ENCODE measurements at regions not wholly inside any gene's neighbourhood (a gene's known extent, or its start where the extent isn't known, plus 50 kb on each side); places are given as distances from the start of the nearest gene placed in this dataset.

GRCh38 chr18:67041334-67041733 lies 437.4 kb upstream of the CDH19 start:
- TF ChIP-seq CTCF (IDR thresholded peaks at IDR 0.05; ENCODE audit: insufficient read depth in 1 of 2, low read depth in 1 of 2, low read length in 1 of 2, severe bottlenecking in 1 of 2, unreplicated experiment in 1 of 2): no peak
- Mint-ChIP-seq H3K4me1 (ENCODE audit: low read depth, unreplicated experiment) (no peaks in the 10 kb centered on the region), H3K4me3 (ENCODE audit: unreplicated experiment) (no peak overlapping the region), H3K27ac (ENCODE audit: unreplicated experiment) (no peak overlapping the region), H3K27me3 (ENCODE audit: insufficient read depth, unreplicated experiment) (no peaks in the 10 kb centered on the region), H3K36me3 (ENCODE audit: insufficient read depth, unreplicated experiment) (no peaks in the 10 kb centered on the region), H3K9me3 (ENCODE audit: unreplicated experiment) (no peaks in the 10 kb centered on the region)
- BruUV-seq (replicated peaks): no TSS peak
- ChIA-PET POLR2A (no interaction called here), CTCF (no interaction called here)
- Histone ChIP-seq H3K9me3 (no peaks in the 10 kb centered on the region), H3K27me3 (replicated peaks; ENCODE audit: control insufficient read depth, insufficient read depth, low read length) (no peaks in the 10 kb centered on the region), H3K4me3 (ENCODE audit: low read depth, low read length) (no peak overlapping the region), H3K4me1 (no peaks in the 10 kb centered on the region), H3K36me3 (ENCODE audit: control insufficient read depth, insufficient read depth, low read length) (no peaks in the 10 kb centered on the region)
- intact Hi-C loops (cut with micrococcal nuclease; ENCODE audit: unreplicated experiment): no loop called here
- no peak for DNase-seq

- Mint-ChIP-seq H3K36me3 (ENCODE audit: insufficient read depth, unreplicated experiment) (no peaks in the 10 kb centered on the region), H3K4me1 (ENCODE audit: low read depth, unreplicated experiment) (no peaks in the 10 kb centered on the region), H3K27ac (ENCODE audit: unreplicated experiment) (no peak overlapping the region), H3K9me3 (ENCODE audit: unreplicated experiment) (no peaks in the 10 kb centered on the region), H3K27me3 (ENCODE audit: insufficient read depth, unreplicated experiment) (no peaks in the 10 kb centered on the region), H3K4me3 (ENCODE audit: unreplicated experiment) (no peak overlapping the region)
- H3K27me3 ChIP-seq (replicated peaks; ENCODE audit: control insufficient read depth, insufficient read depth, low read length): no peaks in the 10 kb centered on the region
- CTCF ChIA-PET: no interaction called here
- no peaks in the 10 kb centered on the region for H3K9me3 ChIP-seq
- no peak for DNase-seq
- no peaks in the 10 kb centered on the region for H3K36me3 ChIP-seq (ENCODE audit: control insufficient read depth, insufficient read depth, low read length)
- POLR2A ChIA-PET: no interaction called here
- no peaks in the 10 kb centered on the region for H3K4me1 ChIP-seq
- H3K4me3 ChIP-seq (ENCODE audit: low read depth, low read length): no peak overlapping the region
- intact Hi-C loops (cut with micrococcal nuclease; ENCODE audit: unreplicated experiment): no loop called here
- no TSS peak for BruUV-seq (replicated peaks)
- TF ChIP-seq CTCF (IDR thresholded peaks at IDR 0.05; ENCODE audit: insufficient read depth in 1 of 2, low read depth in 1 of 2, low read length in 1 of 2, severe bottlenecking in 1 of 2, unreplicated experiment in 1 of 2): no peak
These were observed 431.1 kb upstream of the CDH19 start for GRCh38 chr18:67035026-67035425.

DNA sequence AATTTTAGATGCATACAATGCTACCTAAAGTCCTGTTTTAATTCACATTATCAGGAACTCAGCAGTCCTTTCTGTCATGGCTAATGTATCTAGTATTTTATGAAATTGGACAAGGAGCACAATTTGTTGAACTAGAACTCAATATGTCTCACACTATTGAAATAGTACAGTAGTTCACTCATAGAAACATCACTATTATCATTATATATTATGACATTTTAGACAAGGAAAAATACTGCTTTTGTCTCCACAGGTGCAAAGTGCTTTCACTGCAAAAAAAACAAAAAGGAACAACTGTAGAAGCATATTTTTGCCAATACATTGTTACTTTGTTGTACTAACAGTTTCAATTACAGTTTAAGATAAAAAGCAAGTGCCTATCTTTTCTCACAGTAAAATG lies 419.2 kb upstream of the CDH19 start:
- Histone ChIP-seq H3K4me1 (no peaks in the 10 kb centered on the region), H3K27me3 (replicated peaks; ENCODE audit: control insufficient read depth, insufficient read depth, low read length) (no peaks in the 10 kb centered on the region), H3K4me3 (ENCODE audit: low read depth, low read length) (no peak overlapping the region), H3K36me3 (ENCODE audit: control insufficient read depth, insufficient read depth, low read length) (no peaks in the 10 kb centered on the region), H3K9me3 (no peaks in the 10 kb centered on the region)
- Mint-ChIP-seq H3K4me3 (ENCODE audit: unreplicated experiment) (no peak overlapping the region), H3K27me3 (ENCODE audit: insufficient read depth, unreplicated experiment) (no peaks in the 10 kb centered on the region), H3K36me3 (ENCODE audit: insufficient read depth, unreplicated experiment) (no peaks in the 10 kb centered on the region), H3K27ac (ENCODE audit: unreplicated experiment) (no peak overlapping the region), H3K9me3 (ENCODE audit: unreplicated experiment) (no peaks in the 10 kb centered on the region), H3K4me1 (ENCODE audit: low read depth, unreplicated experiment) (no peaks in the 10 kb centered on the region)
- POLR2A ChIA-PET: no interaction called here
- DNase-seq: no peak
- TF ChIP-seq CTCF (IDR thresholded peaks at IDR 0.05; ENCODE audit: insufficient read depth in 1 of 2, low read depth in 1 of 2, low read length in 1 of 2, severe bottlenecking in 1 of 2, unreplicated experiment in 1 of 2): no peak
- BruUV-seq (replicated peaks): no TSS peak
- CTCF ChIA-PET: no interaction called here
- intact Hi-C loops (cut with micrococcal nuclease; ENCODE audit: unreplicated experiment): no loop called here

Measured in Caco-2 (cell line).